Naive B cell (primary cell): ENCODE measurements at regions not wholly inside any gene's neighbourhood (a gene's known extent, or its start where the extent isn't known, plus 50 kb on each side); places are given as distances from the start of the nearest gene placed in this dataset.
A peak's percentile ranks its signal among the peaks of the same experiment; 100 is the strongest.

Experiments
- ATAC-seq, 2 donors: fragments of 150-1000 bp; cut with Tn5 transposase; 2 replicates each; pipeline ENCODE4 v1.10.0; 2021; ENCODE audit warnings: low read depth in 2 of 2, mild to moderate bottlenecking in 2 of 2, moderate library complexity in 2 of 2
- DNase-seq: peaks from one replicate; pipeline ENCODE4 v3.0.0; 2022
- H3K27ac Mint-ChIP-seq, 6 donors: one replicate each; pipeline ENCODE4 v1.8.0; 2020 to 2022; ENCODE audit warnings: mild to moderate bottlenecking in 6 of 6, mixed read lengths in 6 of 6, moderate library complexity in 5 of 6, inconsistent platforms in 2 of 6
- H3K27me3 Mint-ChIP-seq, 3 donors: one replicate each; pipeline ENCODE4 v1.8.0; 2021 to 2022; ENCODE audit warnings: mixed read lengths in 3 of 3, mild to moderate bottlenecking in 1 of 3
- H3K36me3 Mint-ChIP-seq, 2 donors: one replicate each; pipeline ENCODE4 v1.8.0; 2020 to 2022; ENCODE audit warnings: mixed read lengths in 2 of 2, inconsistent platforms in 1 of 2, mild to moderate bottlenecking in 1 of 2
- H3K4me1 Mint-ChIP-seq, 3 donors: one replicate each; pipeline ENCODE4 v1.8.0; 2020 to 2022; ENCODE audit warnings: mixed read lengths in 3 of 3, inconsistent platforms in 1 of 3, mild to moderate bottlenecking in 1 of 3, moderate library complexity in 1 of 3
- H3K4me3 Mint-ChIP-seq, 8 donors: one replicate each; pipeline ENCODE4 v1.8.0; 2020 to 2022; ENCODE audit warnings: mild to moderate bottlenecking in 8 of 8, mixed read lengths in 8 of 8, moderate library complexity in 8 of 8, inconsistent platforms in 2 of 8
- H3K9me3 Mint-ChIP-seq, 7 donors: one replicate each; pipeline ENCODE4 v1.8.0; 2020 to 2022; ENCODE audit warnings: mixed read lengths in 7 of 7, mild to moderate bottlenecking in 5 of 7, inconsistent platforms in 2 of 7, moderate library complexity in 1 of 7

DNA sequence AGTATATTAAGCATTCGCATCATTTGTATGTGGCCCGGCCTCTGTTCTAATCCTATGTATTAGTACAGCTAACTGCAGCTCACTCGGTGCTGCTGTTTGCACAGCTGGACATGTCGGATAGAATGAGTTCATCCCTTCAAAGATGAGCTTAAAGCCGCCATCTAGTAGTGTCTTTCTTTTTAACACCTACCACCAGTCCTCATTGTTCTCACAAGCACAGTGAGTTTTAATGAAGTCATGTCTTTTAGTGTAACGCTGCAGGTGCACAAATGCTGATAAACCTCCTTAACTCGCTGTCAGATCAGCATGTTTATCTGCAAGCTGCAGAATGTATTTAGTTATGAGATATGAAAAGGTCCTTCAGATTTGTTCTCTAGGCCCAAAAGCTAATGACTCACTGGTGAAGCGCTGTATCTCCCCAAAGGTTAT is 247.5 kb downstream of the MTERF1 start:
- no peak overlapping the region for H3K4me3 Mint-ChIP-seq

DNA sequence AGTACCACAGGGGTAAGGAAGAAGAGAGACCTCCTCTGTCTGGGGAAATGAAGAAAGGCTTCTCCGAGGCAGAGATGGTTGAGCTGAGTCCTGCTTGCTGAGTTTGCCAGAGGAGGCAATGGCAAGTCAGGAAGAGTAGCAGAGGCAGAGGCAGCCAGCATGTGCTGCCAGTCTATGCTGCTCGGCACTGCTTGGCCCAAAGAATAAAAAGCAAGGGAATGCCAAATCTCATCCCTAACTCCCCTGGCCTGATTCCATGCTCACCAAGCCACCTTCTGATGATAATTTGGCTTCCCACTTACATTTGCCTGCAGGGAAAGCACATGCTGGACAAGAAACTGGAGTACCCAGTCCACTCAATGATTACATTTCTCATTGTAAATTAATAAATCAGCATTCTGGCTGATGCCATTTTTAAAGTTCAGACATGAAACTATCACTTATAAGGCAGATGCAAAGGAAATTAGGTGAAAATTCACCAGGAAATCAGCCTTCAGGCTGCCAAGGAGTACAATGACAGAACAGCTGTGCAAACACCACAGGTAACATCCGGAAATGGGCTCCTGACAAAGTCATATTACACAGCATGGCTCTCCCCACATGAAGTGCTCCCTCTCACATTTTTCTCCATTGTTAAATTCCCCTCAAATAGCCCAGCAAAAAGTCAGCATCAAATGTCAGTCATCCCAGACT is 245.9 kb downstream of the MTERF1 start:
- Mint-ChIP-seq H3K9me3 (no peaks in the 10 kb centered on the region), H3K27ac (no peak overlapping the region), H3K27me3 (no peaks in the 10 kb centered on the region), H3K36me3 (no peaks in the 10 kb centered on the region), H3K4me3 (no peak overlapping the region), H3K4me1 (no peaks in the 10 kb centered on the region)
- ATAC-seq = no peak
- DNase-seq = no peak

More for the DNA sequence above, 247.5 kb downstream of the MTERF1 start:
- DNase-seq (no peak), ATAC-seq (no peak)
- H3K4me1 Mint-ChIP-seq = no peaks in the 10 kb centered on the region
- H3K36me3 Mint-ChIP-seq = no peaks in the 10 kb centered on the region
- no peak overlapping the region for H3K27ac Mint-ChIP-seq
- no peaks in the 10 kb centered on the region for H3K27me3 Mint-ChIP-seq
- no peaks in the 10 kb centered on the region for H3K9me3 Mint-ChIP-seq

DNA sequence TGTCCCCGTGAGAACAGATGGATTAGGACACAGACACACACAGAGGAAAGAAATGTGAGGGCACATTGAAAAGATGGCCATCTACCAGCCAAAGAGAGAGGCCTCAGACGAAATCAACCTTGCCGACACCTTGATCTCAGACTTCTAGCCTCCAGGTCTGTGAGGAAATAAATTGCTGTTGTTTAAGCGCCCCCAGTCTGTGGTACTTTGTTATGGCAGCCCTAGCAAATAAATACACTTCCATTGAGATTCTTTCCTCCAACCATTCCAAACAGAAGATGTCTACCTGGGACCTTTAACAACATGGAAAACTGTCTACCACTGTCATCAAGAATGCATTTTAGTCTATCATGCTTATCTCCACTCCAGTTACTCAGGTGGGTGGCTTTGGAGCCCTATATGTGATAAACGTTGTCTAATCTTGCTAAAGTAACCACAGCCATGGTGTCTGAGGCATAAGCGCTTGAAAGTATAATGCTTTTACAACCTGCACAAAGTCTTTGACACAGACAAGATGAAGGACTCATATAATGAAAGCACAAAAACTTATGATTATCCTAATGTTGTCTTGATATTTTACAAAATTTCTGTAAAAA is 244.3 kb downstream of the MTERF1 start:
- Mint-ChIP-seq H3K36me3 (no peaks in the 10 kb centered on the region), H3K27ac (peak overlapping the region in 1 of 6 donors; percentile 15), H3K4me1 (no peaks in the 10 kb centered on the region), H3K4me3 (no peak overlapping the region), H3K9me3 (no peaks in the 10 kb centered on the region), H3K27me3 (no peaks in the 10 kb centered on the region)
- ATAC-seq = peak in 1 of 2 donors; percentile 35
- no peak for DNase-seq

DNA sequence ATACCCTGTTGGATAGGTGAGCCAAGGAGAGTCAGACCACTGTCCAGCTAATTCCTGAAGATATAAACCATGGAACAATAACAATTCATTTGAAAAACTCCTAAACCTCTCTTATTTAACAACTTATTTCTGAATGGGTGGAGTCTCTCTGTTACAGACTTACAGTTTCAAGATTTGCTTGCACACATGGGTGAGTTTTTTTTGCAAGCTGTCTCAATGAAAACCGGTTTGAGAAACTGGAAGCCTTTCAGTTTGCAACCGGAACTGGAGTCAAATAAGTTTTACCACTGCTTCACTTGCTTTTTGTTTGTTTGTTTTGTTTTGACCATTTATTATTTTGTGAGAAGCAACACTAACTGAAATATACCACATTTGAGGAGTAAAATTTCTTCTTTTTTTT is 243.8 kb downstream of the MTERF1 start:
- Mint-ChIP-seq H3K4me3 (no peak overlapping the region), H3K27me3 (no peaks in the 10 kb centered on the region), H3K36me3 (no peaks in the 10 kb centered on the region), H3K27ac (no peak overlapping the region), H3K4me1 (no peaks in the 10 kb centered on the region), H3K9me3 (no peaks in the 10 kb centered on the region)
- no peak for DNase-seq
- ATAC-seq = no peak

DNA sequence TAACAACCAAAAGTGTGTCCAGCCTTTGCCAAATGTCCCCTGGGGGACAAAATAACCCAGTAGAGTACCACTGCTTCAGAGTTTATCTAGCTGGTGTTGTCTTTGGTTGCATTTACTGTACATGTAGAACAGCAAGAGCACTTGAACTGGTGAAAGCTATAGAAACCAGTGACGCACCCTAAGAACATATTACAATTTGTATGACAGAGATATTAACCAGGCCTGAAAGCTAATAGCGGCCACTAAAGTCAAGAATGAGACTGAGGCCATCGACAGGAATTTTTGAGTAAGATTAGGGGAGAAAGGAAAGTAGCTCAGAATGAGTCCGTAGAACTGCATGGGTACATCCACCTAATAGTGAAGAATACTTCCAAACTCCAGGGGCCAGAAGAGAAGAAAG is 236.2 kb downstream of the MTERF1 start:
- H3K9me3 Mint-ChIP-seq = peaks cover 0 to 13% (median 5%) of the 10 kb centered on the region in 7 donors
- no peak for ATAC-seq
- H3K36me3 Mint-ChIP-seq = peaks cover 0 to 16% of the 10 kb centered on the region in 2 donors
- H3K27me3 Mint-ChIP-seq = peaks cover 0 to 20% (median 7%) of the 10 kb centered on the region in 3 donors
- DNase-seq = no peak
- no peak overlapping the region for H3K27ac Mint-ChIP-seq
- no peak overlapping the region for H3K4me3 Mint-ChIP-seq
- no peaks in the 10 kb centered on the region for H3K4me1 Mint-ChIP-seq

DNA sequence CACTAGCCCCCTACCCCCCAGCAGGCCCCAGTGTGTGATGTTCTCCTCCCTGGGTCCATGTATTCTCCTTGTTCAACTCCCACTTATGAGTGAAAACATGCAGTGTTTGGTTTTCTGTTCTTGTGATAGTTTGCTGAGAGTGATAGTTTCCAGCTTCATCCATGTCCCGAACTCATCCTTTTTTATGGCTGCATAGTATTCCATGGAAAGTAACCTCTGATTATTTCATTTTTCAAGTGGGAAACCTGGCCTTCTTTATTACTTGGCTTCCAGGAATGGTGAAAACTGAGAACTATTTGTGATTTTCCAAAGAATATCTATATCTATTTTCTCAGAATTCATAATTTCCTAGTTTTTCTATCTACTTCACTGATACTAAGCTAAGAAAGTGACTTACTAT is 235.0 kb downstream of the MTERF1 start:
- Mint-ChIP-seq H3K27me3 (peaks cover 5 to 26% (median 12%) of the 10 kb centered on the region in 3 donors), H3K36me3 (peaks cover 0 to 16% of the 10 kb centered on the region in 2 donors), H3K27ac (peak overlapping the region in 1 of 6 donors; percentile 77), H3K4me3 (no peak overlapping the region), H3K4me1 (no peaks in the 10 kb centered on the region), H3K9me3 (peaks cover 2 to 13% (median 7%) of the 10 kb centered on the region in 7 donors)
- ATAC-seq (no peak), DNase-seq (no peak)

DNA sequence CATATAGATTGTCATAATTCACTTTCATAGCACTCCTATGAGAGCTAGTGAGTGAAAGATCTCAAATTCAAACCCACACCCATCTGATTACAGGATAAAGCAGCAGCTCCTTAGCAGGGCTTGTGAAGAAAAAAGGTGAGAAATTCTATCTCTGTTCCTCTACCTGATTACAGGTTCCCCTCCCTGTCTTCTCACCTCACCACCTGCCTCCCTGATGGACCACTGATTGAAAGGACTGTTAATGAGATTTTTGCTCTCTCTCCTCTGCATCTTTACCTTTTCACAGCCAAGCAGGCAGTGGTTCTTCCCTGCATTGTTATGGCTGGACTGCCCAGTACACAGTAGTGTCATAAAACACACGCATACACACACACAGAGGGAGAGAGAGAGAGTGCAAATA is 228.5 kb downstream of the MTERF1 start:
- H3K9me3 Mint-ChIP-seq = peaks cover 2 to 8% (median 5%) of the 10 kb centered on the region in 7 donors

DNA sequence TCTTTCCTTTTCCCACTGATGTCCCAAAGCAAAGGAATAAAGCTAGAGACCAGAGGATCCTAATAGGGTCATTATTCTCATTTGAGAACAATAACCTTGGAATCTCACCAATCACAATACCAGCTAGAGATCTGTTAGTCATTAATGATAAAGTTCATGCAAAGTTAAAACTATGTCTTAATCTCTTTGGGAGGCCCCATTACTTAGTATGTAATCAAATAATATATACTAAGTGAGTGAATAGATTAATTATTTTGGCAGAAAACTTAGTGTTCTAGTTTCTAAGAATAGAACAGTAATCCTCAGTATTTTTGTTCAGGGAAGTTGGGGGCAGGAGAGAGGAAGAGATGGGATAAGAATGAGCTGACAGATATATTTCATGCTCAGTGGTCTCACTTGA is 227.2 kb downstream of the MTERF1 start:
- no peak overlapping the region for H3K4me3 Mint-ChIP-seq
- H3K27me3 Mint-ChIP-seq = peaks cover 7 to 15% (median 11%) of the 10 kb centered on the region in 3 donors
- peaks cover 0 to 8% (median 2%) of the 10 kb centered on the region in 7 donors for H3K9me3 Mint-ChIP-seq
- no peaks in the 10 kb centered on the region for H3K4me1 Mint-ChIP-seq
- DNase-seq = no peak
- H3K36me3 Mint-ChIP-seq = no peaks in the 10 kb centered on the region
- H3K27ac Mint-ChIP-seq = no peak overlapping the region
- no peak for ATAC-seq

More for the DNA sequence above, 228.5 kb downstream of the MTERF1 start:
- no peaks in the 10 kb centered on the region for H3K4me1 Mint-ChIP-seq
- peaks cover 0 to 3% of the 10 kb centered on the region in 2 donors for H3K36me3 Mint-ChIP-seq
- DNase-seq (no peak), ATAC-seq (no peak)
- H3K27ac Mint-ChIP-seq = peak overlapping the region in 1 of 6 donors; percentile 17
- H3K4me3 Mint-ChIP-seq = no peak overlapping the region
- peaks cover 12 to 15% (median 14%) of the 10 kb centered on the region in 3 donors for H3K27me3 Mint-ChIP-seq

DNA sequence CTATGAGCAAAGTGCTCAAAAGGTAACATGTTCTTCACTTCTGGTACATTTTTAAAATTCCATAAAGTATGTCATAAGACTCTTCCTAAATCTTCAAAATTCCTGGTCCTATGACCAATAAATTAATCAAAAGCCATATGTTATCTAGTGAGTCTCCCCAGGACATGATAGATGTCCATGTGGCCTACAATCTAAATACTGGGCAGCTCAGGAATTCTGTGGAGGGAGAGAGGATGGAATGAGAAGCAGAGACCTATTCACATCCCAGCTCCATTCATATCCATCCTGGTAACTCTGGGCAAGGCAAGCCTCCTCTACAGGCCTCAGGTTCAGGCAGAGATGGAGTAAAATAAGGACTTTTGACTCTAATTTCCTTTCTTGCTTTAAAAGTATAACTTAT is 224.8 kb downstream of the MTERF1 start:
- DNase-seq = no peak

DNA sequence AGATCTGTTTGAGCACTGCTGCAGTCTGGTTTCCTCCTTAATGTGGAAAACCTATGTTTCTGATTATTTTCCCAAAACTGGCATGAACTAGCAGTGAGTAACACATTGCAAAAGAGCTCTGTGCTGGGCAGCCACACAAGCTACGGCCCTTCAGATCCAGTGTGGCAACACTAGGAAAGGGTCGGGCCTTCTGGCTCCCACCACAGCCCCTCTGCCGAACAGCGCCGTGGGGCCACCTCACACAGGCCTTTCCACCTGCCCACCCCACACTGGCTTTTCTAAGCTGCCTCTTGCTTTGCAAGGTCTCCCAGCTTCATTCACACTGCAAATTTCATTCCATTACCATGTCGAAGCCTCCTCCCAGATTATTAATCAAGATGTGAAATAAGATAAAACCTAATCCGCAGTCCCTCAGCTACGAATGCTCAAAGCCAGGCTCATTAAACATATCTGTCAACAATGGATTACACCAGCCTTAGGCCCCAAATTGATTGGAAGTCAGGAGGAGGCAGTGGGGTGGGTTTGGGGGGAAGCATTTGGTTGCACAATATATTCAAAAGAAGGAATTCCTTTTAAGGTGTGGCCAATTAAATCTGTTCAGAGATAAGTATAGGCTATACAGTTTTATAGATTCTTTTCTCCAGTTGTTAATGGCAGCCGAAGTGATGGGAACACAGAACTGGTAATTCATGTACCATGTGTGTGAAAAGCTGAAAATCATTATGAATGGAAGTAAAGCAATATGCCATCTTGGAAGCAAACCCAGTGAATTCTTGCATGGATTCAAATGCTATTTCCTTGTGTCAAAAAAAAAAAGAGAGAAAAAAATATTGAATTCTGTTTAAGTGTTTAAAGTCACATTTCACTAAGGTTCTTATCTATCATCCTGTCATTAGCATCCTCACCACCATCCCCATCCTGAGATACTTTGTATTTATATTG is 223.7 kb downstream of the MTERF1 start:
- Mint-ChIP-seq H3K4me1 (no peaks in the 10 kb centered on the region), H3K27me3 (peaks cover 0 to 9% (median 0%) of the 10 kb centered on the region in 3 donors), H3K36me3 (no peaks in the 10 kb centered on the region), H3K9me3 (peaks cover 0 to 4% (median 0%) of the 10 kb centered on the region in 7 donors), H3K4me3 (no peak overlapping the region), H3K27ac (no peak overlapping the region)
- DNase-seq (no peak), ATAC-seq (no peak)

More for the DNA sequence above, 224.8 kb downstream of the MTERF1 start:
- Mint-ChIP-seq H3K9me3 (peaks cover 0 to 4% (median 2%) of the 10 kb centered on the region in 7 donors), H3K27me3 (peaks cover 0 to 11% (median 4%) of the 10 kb centered on the region in 3 donors), H3K4me3 (no peak overlapping the region), H3K27ac (no peak overlapping the region), H3K4me1 (no peaks in the 10 kb centered on the region), H3K36me3 (no peaks in the 10 kb centered on the region)
- ATAC-seq = no peak

DNA sequence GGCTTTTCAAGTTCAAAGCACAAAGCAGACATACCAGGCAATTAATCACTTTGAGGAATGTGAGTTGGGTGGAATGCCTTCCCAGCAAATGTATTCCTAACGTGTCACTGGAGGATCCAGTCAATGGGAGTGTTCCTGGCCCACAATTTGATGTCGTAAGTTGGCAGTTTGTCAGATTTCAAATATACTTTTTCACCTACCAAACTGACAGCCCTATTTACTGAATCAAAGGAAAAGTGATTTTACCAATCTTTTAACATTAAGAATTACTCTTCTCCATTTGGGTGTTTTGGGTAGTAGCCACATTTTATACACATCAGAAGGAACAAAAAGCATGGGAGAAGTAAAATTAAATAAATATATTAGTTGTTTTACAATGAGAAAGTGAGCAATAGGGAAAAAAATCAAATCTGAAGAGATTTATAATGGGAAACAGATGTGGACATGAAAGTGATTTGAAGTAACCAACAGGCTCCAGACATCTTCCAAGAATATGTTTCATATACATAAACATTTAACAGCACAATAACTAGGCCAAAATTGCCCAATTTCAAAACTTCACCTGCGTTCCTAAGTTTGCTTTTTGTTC is 222.9 kb downstream of the MTERF1 start:
- Mint-ChIP-seq H3K27ac (no peak overlapping the region), H3K9me3 (peaks cover 0 to 4% (median 0%) of the 10 kb centered on the region in 7 donors), H3K4me1 (no peaks in the 10 kb centered on the region), H3K27me3 (peaks cover 0 to 4% (median 0%) of the 10 kb centered on the region in 3 donors), H3K4me3 (no peak overlapping the region), H3K36me3 (no peaks in the 10 kb centered on the region)
- ATAC-seq (no peak), DNase-seq (no peak)

DNA sequence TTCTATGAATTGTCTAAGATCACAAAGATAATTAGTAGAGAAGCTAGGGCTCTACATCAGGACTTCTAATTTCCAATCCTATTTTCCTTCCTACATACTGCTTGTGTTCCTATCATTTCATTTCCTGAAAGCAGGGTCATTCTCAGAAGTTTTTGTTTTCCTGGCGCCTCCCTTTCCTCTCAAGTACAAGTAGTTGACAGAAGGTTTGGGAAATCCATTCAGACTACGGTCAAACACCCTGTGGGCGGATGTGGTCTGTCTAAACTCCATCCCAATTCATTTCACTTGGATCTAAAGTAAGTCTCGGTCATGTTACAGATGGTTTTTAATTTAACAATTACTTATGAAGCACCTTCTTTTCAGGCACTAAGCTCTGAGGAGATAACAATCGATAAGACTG is 221.4 kb downstream of the MTERF1 start:
- DNase-seq (no peak), ATAC-seq (no peak)
- peaks cover 0 to 4% (median 0%) of the 10 kb centered on the region in 7 donors for H3K9me3 Mint-ChIP-seq
- H3K36me3 Mint-ChIP-seq = no peaks in the 10 kb centered on the region
- no peaks in the 10 kb centered on the region for H3K4me1 Mint-ChIP-seq
- H3K27ac Mint-ChIP-seq = no peak overlapping the region
- H3K27me3 Mint-ChIP-seq = peaks cover 0 to 4% (median 0%) of the 10 kb centered on the region in 3 donors
- H3K4me3 Mint-ChIP-seq = no peak overlapping the region

DNA sequence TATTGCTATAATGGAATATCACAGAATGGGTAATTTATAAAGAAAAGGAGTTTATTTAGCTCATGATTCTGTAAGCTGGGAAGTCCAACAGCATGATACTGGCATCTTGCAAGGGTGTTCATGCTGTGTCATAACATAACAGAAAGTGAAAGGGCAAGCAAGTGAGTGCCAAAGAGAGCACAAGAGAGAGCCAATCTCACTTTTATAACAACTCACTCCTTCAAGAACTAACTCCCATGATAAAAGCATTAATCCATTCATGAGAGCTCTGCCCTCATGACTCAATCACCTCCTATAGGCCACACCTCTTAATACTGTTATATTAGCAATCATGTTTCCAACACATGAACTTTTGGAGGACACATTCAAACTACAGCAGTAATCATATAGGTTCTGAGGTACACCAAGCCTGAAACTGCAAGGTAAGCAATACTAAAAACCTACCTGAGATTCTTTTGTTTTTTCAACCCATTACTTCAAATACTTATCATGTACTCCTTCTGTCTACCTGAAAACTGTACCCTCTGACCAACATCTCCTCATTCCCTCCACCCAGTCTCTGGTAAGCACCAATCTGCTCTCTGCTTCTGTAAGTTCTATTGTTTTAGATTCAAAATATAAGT is 219.7 kb downstream of the MTERF1 start:
- peaks cover 0 to 4% (median 0%) of the 10 kb centered on the region in 7 donors for H3K9me3 Mint-ChIP-seq
- H3K27me3 Mint-ChIP-seq = peaks cover 0 to 4% (median 0%) of the 10 kb centered on the region in 3 donors
- DNase-seq = no peak
- no peak for ATAC-seq
- no peaks in the 10 kb centered on the region for H3K36me3 Mint-ChIP-seq
- peak overlapping the region in 1 of 8 donors; percentile 23 for H3K4me3 Mint-ChIP-seq
- H3K4me1 Mint-ChIP-seq = no peaks in the 10 kb centered on the region
- H3K27ac Mint-ChIP-seq = no peak overlapping the region
